Liver (tissue), 3 donors: ENCODE measurements at regions not wholly inside any gene's neighbourhood (a gene's known extent, or its start where the extent isn't known, plus 50 kb on each side); places are given as distances from the start of the nearest gene placed in this dataset.

ENCODE experiments used
- FOXA1 ChIP-seq: IDR thresholded peaks from 2 replicates; pipeline ENCODE4 v1.6.1; 2016; ENCODE audit warnings: antibody characterized with exemption
- RAD21 ChIP-seq, 2 donors: IDR thresholded peaks; 2 replicates each; pipeline ENCODE4 v1.6.1; 2016; ENCODE audit warnings: antibody characterized with exemption in 2 of 2, mild to moderate bottlenecking in 2 of 2
- SP1 ChIP-seq: IDR thresholded peaks from 2 replicates; pipeline ENCODE4 v1.6.1; 2018; ENCODE audit warnings: antibody characterized with exemption, mild to moderate bottlenecking
- TAF1 ChIP-seq: conservative IDR thresholded peaks from 2 replicates; pipeline ENCODE4 v1.6.1; 2016; ENCODE audit warnings: antibody characterized with exemption, mild to moderate bottlenecking
- YY1 ChIP-seq: IDR thresholded peaks from 2 replicates; pipeline ENCODE4 v1.6.1; 2016; ENCODE audit warnings: antibody characterized with exemption, mild to moderate bottlenecking
- TF ChIP-seq, protein P1 (sequence below): fragments of 150-350 bp; IDR thresholded peaks from 2 replicates; pipeline ENCODE4 v1.5.1; 2017; ENCODE audit warnings: improper control_type of control experiment, low read depth, low read length; ENCODE audit not compliant: missing input control
- donor health status: healthy.
- donor health status: healthy.

- TF ChIP-seq, protein P1, sequence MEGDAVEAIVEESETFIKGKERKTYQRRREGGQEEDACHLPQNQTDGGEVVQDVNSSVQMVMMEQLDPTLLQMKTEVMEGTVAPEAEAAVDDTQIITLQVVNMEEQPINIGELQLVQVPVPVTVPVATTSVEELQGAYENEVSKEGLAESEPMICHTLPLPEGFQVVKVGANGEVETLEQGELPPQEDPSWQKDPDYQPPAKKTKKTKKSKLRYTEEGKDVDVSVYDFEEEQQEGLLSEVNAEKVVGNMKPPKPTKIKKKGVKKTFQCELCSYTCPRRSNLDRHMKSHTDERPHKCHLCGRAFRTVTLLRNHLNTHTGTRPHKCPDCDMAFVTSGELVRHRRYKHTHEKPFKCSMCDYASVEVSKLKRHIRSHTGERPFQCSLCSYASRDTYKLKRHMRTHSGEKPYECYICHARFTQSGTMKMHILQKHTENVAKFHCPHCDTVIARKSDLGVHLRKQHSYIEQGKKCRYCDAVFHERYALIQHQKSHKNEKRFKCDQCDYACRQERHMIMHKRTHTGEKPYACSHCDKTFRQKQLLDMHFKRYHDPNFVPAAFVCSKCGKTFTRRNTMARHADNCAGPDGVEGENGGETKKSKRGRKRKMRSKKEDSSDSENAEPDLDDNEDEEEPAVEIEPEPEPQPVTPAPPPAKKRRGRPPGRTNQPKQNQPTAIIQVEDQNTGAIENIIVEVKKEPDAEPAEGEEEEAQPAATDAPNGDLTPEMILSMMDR, result no peak
- TF ChIP-seq YY1 (no peak), TAF1 (no peak), FOXA1 (no peak), RAD21 (IDR thresholded peaks at IDR 0.05) (no peak), SP1 (no peak)
Measured at GRCh38 chr11:44488165-44488965, 77.1 kb upstream of the CD82 start.
